ENCODE measurements at regions not wholly inside any gene's neighbourhood (a gene's known extent, or its start where the extent isn't known, plus 50 kb on each side); places are given as distances from the start of the nearest gene placed in this dataset.

GRCh38 chr7:137135654-137136350 lies 207.7 kb downstream of the PTN start:
- TF ChIP-seq POLR2AphosphoS5 (IDR thresholded peaks at IDR 0.05; ENCODE audit: low read depth, low read length) (no peak), REST (IDR thresholded peaks at IDR 0.05; ENCODE audit: insufficient read depth in 1 of 2, low read depth in 2 of 2, low read length in 1 of 2) (no peak), TCF7L2 (IDR thresholded peaks at IDR 0.05; ENCODE audit: low read depth, low read length) (no peak), CTCF (IDR thresholded peaks at IDR 0.05) (no peak), SIN3A (IDR thresholded peaks at IDR 0.05; ENCODE audit: borderline replicate concordance, insufficient read depth, low read depth, low read length) (no peak)

Measured in Panc1 (cell line).